ENCODE measurements at regions not wholly inside any gene's neighbourhood (a gene's known extent, or its start where the extent isn't known, plus 50 kb on each side); places are given as distances from the start of the nearest gene placed in this dataset.
A peak's percentile ranks its signal among the peaks of the same experiment; 100 is the strongest.

GRCh38 chr10:53135897-53136253 is 363.3 kb upstream of the MBL2 start:
- Mint-ChIP-seq H3K27me3 (ENCODE audit: low read depth) (no peaks in the 10 kb centered on the region), H3K4me1 (peaks cover 5 to 6% of the 10 kb centered on the region in 2 experiments), H3K27ac (no peak overlapping the region), H3K9me3 (no peaks in the 10 kb centered on the region), H3K4me3 (no peak overlapping the region), H3K36me3 (ENCODE audit: insufficient read depth in 1 of 3, low read depth in 3 of 3) (no peaks in the 10 kb centered on the region)
- Histone ChIP-seq H3K23ac (ENCODE audit: insufficient read length, low read depth, low read length) (no peak overlapping the region), H2BK20ac (ENCODE audit: low read depth, low read length, poor library complexity, severe bottlenecking) (no peak overlapping the region), H3K27ac (ENCODE audit: insufficient read length, low read depth, low read length) (no peak overlapping the region), H3K79me2 (ENCODE audit: insufficient read depth, low read length) (no peaks in the 10 kb centered on the region), H4K8ac (replicated peaks; ENCODE audit: insufficient read length, low read depth, low read length) (no peak overlapping the region), H3K56ac (ENCODE audit: insufficient read length, low read depth, low read length) (no peak overlapping the region), H2BK12ac (ENCODE audit: insufficient read length, low read depth, low read length) (no peak overlapping the region), H3T11ph (ENCODE audit: low read length) (no peak overlapping the region), H4K91ac (ENCODE audit: insufficient read length, low read depth, low read length) (no peak overlapping the region), H4K5ac (ENCODE audit: insufficient read length, low read depth, low read length) (no peak overlapping the region), H3K23me2 (ENCODE audit: insufficient read length, low read depth, low read length, poor library complexity, severe bottlenecking) (no peaks in the 10 kb centered on the region), H2BK120ac (ENCODE audit: low read depth, low read length, poor library complexity, severe bottlenecking) (no peak overlapping the region), H2BK15ac (ENCODE audit: low read depth, low read length) (no peak overlapping the region), H3K14ac (ENCODE audit: insufficient read depth, low read length) (no peak overlapping the region), H3K9me3 (ENCODE audit: control insufficient read depth, low read depth, low read length) (no peaks in the 10 kb centered on the region), H3K4me2 (ENCODE audit: insufficient read depth, insufficient read length, low read length) (no peak overlapping the region), H3K4ac (ENCODE audit: low read depth, low read length) (no peak overlapping the region), H2AK5ac (ENCODE audit: insufficient read length, low read length) (no peak overlapping the region), H2BK5ac (ENCODE audit: insufficient read length, low read length) (no peak overlapping the region), H4K20me1 (ENCODE audit: control insufficient read depth, insufficient read depth, insufficient read length) (no peaks in the 10 kb centered on the region), H3K79me1 (ENCODE audit: insufficient read depth, low read depth, low read length, poor library complexity, severe bottlenecking) (no peaks in the 10 kb centered on the region), H3K4me1 (ENCODE audit: insufficient read depth, low read length) (no peaks in the 10 kb centered on the region), H3K9ac (ENCODE audit: extremely low read depth, insufficient read length, low read length) (no peak overlapping the region), H2AFZ (ENCODE audit: low read length) (peak overlapping the region; percentile 48), H3K18ac (ENCODE audit: insufficient read length, low read depth, low read length) (no peak overlapping the region), H3K27me3 (ENCODE audit: insufficient read depth, low read length) (no peaks in the 10 kb centered on the region)
- DNase-seq: no peak
- WGBS (ENCODE audit: extremely low coverage, insufficient read length, low lambda C conversion rate): no CpG with 5 or more reads among the region's 2 CpGs
- no peak for TF ChIP-seq CTCF (conservative IDR thresholded peaks at IDR 0.05)
